AG04449 (cell line): ENCODE measurements at regions not wholly inside any gene's neighbourhood (a gene's known extent, or its start where the extent isn't known, plus 50 kb on each side); places are given as distances from the start of the nearest gene placed in this dataset.

Experiments used
- CTCF ChIA-PET: fragments of 350-600 bp; formaldehyde crosslinking; extraction: SDS; loops from one replicate; lab custom pipeline; 2021; ENCODE audit warnings: antibody characterized with exemption; lab: Yijun Ruan, JAX
- POLR2A ChIA-PET: fragments of 400-600, 350-600 bp; formaldehyde crosslinking; extraction: SDS; loops from one replicate; lab custom pipeline; 2020; ENCODE audit warnings: antibody characterized with exemption, inconsistent platforms; lab: Yijun Ruan, JAX
- DNase-seq: peaks from one replicate; pipeline ENCODE4 v3.0.0-alpha.2; 2010; ENCODE audit warnings: low read depth, low spot score
- H3K4me3 ChIP-seq: 2 replicates; pipeline ENCODE4 v1.5.1; 2011; ENCODE audit warnings: low read depth, mild to moderate bottlenecking, control low read depth, low read length
- TF ChIP-seq, protein P1 (sequence below): IDR thresholded peaks from one replicate; pipeline ENCODE4 v1.5.1; 2011; ENCODE audit warnings: mild to moderate bottlenecking, moderate library complexity, low read length, control low read depth, inconsistent platforms; ENCODE audit not compliant: insufficient read depth; ENCODE audit errors: missing control alignments

DNA sequence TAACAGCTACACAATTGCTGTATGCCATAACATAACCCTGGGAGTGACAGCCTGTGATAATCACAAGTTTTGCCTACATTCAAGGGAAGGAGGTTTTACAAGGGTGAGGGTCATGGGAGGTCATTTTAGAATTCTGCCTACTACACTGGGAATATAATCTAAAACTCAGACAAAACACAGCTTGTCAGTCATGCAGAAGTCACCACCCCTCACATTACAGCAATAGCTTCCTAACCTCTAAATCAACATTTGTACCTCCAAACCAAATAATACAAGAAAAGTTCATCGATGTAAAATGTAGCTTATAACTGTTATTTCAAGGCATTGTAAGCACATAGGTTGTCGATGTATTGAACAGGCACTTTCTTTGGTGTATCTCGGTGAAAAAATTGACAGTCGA is 139.0 kb downstream of the FAM114A2 start:
- no peak for DNase-seq
- ChIA-PET CTCF (interaction anchor here (1.1 to 1.2 kb wide), 2 partner anchors 8 to 65 kb away, joined by 3 to 4 read pairs; no protein-coding TSS in a partner anchor), POLR2A (interaction anchor here (1.6 kb wide), 1 partner anchor 60 kb away, joined by 6 read pairs; no protein-coding TSS in a partner anchor)

DNA sequence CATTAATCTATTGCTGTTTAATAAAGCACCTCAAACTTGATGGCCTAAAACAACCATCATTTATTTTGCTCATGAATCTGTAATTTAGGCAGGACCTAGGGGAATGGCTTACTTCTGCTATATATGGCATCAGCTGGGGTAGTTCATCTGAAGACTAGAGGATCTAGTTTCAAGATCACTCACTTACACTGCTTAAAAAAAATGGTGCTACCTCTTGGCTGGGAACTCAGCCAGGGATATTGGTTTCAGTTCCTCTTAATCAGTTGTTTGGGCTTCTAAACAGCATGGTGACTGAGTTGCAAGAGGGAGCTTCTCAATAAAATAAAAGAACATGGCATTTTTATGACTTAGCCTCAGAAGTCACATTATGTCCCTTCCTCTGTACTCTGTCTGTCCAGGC is 142.0 kb downstream of the FAM114A2 start:
- ChIA-PET CTCF (no interaction called here), POLR2A (interaction anchor here (0.7 kb wide), 1 partner anchor 183 kb away, joined by 3 read pairs; no protein-coding TSS in a partner anchor)
- TF ChIP-seq, protein P1, sequence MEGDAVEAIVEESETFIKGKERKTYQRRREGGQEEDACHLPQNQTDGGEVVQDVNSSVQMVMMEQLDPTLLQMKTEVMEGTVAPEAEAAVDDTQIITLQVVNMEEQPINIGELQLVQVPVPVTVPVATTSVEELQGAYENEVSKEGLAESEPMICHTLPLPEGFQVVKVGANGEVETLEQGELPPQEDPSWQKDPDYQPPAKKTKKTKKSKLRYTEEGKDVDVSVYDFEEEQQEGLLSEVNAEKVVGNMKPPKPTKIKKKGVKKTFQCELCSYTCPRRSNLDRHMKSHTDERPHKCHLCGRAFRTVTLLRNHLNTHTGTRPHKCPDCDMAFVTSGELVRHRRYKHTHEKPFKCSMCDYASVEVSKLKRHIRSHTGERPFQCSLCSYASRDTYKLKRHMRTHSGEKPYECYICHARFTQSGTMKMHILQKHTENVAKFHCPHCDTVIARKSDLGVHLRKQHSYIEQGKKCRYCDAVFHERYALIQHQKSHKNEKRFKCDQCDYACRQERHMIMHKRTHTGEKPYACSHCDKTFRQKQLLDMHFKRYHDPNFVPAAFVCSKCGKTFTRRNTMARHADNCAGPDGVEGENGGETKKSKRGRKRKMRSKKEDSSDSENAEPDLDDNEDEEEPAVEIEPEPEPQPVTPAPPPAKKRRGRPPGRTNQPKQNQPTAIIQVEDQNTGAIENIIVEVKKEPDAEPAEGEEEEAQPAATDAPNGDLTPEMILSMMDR, result no peak

More for the DNA sequence above, 139.0 kb downstream of the FAM114A2 start:
- TF ChIP-seq, protein P1, result no peak
- H3K4me3 ChIP-seq, result no peak overlapping the region

DNA sequence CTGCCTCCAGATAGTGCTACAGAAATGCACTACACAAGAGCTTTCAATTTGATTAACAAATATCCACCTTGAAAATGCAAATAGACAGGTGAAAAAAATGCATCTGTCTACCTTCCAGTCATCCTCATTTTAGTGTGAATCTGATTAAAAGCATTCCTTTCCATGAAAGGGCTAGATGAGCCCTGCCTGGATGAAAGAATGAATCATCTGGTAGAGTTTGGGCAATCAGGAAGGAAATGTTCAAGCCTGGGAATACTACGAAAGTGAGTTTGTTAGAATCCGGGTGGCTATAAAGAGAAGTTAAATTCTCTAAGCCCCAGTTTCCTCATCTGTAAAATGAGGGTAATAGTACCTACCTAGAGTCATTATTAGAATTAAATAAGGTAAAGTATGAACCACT is 142.6 kb downstream of the FAM114A2 start:
- TF ChIP-seq, protein P1, result no peak
- ChIA-PET CTCF (no interaction called here), POLR2A (no interaction called here)
- DNase-seq, result no peak
- no peak overlapping the region for H3K4me3 ChIP-seq

More for the DNA sequence above, 142.0 kb downstream of the FAM114A2 start:
- DNase-seq, result no peak
- H3K4me3 ChIP-seq, result no peak overlapping the region

DNA sequence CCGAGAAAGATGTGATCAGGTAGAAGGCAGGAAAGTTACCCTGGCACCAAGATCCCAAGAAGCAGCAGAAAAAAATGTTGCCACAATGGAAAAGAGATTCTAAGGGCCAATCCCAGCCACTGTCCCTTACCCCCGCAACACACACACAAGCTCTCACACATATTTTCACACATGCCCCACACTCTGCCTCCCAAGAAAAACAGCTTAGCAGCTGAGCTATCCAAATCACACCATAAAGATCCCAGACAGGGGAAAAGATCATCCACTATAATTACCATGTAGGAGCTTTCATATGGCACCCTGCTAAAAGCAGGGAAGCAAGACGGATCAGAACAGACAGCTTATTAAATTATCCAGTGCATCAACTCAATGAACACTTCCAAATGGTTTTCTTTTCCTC is 143.4 kb downstream of the FAM114A2 start:
- no peak for DNase-seq
- POLR2A ChIA-PET, result no interaction called here
- TF ChIP-seq, protein P1, result no peak
- H3K4me3 ChIP-seq, result no peak overlapping the region
- CTCF ChIA-PET, result no interaction called here

DNA sequence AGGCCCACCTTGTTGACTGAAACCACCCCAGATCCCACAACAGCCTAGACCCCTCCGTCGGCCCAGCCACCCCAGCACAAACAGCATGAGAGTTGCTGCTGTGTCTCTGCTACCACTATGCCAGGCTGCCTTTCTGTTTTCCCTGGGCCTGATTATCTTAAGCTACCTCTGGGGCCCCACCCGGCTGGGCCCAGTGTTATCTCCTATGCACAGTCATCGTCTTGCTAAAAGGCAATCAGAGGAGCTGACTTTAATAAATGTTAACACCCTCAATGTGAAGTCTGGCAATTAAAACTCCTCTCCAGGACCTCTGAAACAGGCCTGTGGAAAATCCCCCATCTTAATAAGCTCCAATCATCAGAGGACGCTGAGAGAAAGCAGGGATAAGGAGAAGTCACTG is 144.9 kb downstream of the FAM114A2 start:
- POLR2A ChIA-PET, result no interaction called here
- CTCF ChIA-PET, result interaction anchor here (0.9 kb wide), 1 partner anchor 25 kb away, joined by 3 read pairs; no protein-coding TSS in a partner anchor
- TF ChIP-seq, protein P1, result no peak
- no peak overlapping the region for H3K4me3 ChIP-seq
- DNase-seq, result no peak

DNA sequence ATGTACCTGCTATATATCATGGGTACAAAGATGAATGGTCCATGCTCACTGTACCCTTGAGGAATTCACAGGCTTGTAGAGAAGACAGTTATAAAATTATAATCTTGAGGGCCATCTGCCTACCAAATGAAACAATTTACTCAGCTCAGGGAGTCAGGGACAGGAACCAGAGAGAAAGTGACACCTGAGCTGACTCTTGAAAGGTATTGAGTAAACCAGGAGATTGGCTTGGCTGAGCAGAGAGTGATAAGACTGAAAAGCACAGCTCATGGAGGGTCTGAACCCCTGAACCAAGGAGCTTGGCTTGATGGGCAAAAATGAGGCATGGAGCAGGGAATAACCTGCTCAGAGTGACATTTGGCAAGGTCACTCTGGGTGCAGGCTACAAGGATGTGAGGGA is 147.3 kb downstream of the FAM114A2 start:
- TF ChIP-seq, protein P1, result no peak
- ChIA-PET CTCF (interaction anchor here (1.0 kb wide), 1 partner anchor 9 kb away, joined by 3 read pairs; no protein-coding TSS in a partner anchor), POLR2A (no interaction called here)
- no peak overlapping the region for H3K4me3 ChIP-seq
- no peak for DNase-seq
